Epidermal melanocyte (primary cell): ENCODE measurements at regions not wholly inside any gene's neighbourhood (a gene's known extent, or its start where the extent isn't known, plus 50 kb on each side); places are given as distances from the start of the nearest gene placed in this dataset.
"Not testable (repeated sequence)": the region's sequence is repeated elsewhere in the genome, so short reads cannot be mapped to it uniquely, and the experiment has no call there.

Source experiments
- DNase-seq: peaks from one replicate; pipeline ENCODE4 v3.0.0; 2011; ENCODE audit warnings: low spot score; ENCODE audit not compliant: insufficient read length

GRCh38 chr10:36559412-36560400 lies 565.7 kb upstream of the ANKRD30A start:
- no peak for DNase-seq

- DNase-seq: no peak
Measured at GRCh38 chr10:36556468-36556867, 568.9 kb upstream of the ANKRD30A start.

- DNase-seq: no peak
Measured at GRCh38 chr10:36555036-36555435, 570.4 kb upstream of the ANKRD30A start.

GRCh38 chr10:36547965-36548364 lies 577.4 kb upstream of the ANKRD30A start:
- DNase-seq: no peak

GRCh38 chr10:36542493-36542892 lies 582.9 kb upstream of the ANKRD30A start:
- no peak for DNase-seq

- DNase-seq: no peak
Measured at GRCh38 chr10:36540611-36541010, 584.8 kb upstream of the ANKRD30A start.

- no peak for DNase-seq
Measured at GRCh38 chr10:36538953-36539586, 586.3 kb upstream of the ANKRD30A start.

- no peak for DNase-seq
Measured at GRCh38 chr10:36534471-36535002, 590.9 kb upstream of the ANKRD30A start.

GRCh38 chr10:36533861-36534260 lies 591.5 kb upstream of the ANKRD30A start:
- DNase-seq: no peak

GRCh38 chr10:36533316-36533715 lies 592.1 kb upstream of the ANKRD30A start:
- no peak for DNase-seq

- no peak for DNase-seq
Measured at GRCh38 chr10:36531621-36532020, 593.8 kb upstream of the ANKRD30A start.

GRCh38 chr10:36526033-36526432 lies 599.4 kb upstream of the ANKRD30A start:
- no peak for DNase-seq

GRCh38 chr10:36524126-36524525 lies 601.3 kb upstream of the ANKRD30A start:
- not testable (repeated sequence) for DNase-seq

GRCh38 chr10:36519909-36520308 lies 605.5 kb upstream of the ANKRD30A start:
- DNase-seq: no peak

- no peak for DNase-seq
Measured at GRCh38 chr10:36516281-36516680, 609.1 kb upstream of the ANKRD30A start.

GRCh38 chr10:36515319-36515718 lies 610.1 kb upstream of the ANKRD30A start:
- DNase-seq: no peak

- DNase-seq: no peak
Measured at GRCh38 chr10:36507715-36508114, 617.7 kb upstream of the ANKRD30A start.

GRCh38 chr10:36506697-36507496 lies 618.5 kb upstream of the ANKRD30A start:
- no peak for DNase-seq

- DNase-seq: no peak
Measured at GRCh38 chr10:36506261-36506660, 619.1 kb upstream of the ANKRD30A start.

- DNase-seq: no peak
Measured at GRCh38 chr10:36504758-36505157, 620.6 kb upstream of the ANKRD30A start.

- no peak for DNase-seq
Measured at GRCh38 chr10:36500266-36500665, 625.1 kb upstream of the ANKRD30A start.
